CD8-positive, alpha-beta memory T cell (primary cell): ENCODE measurements at regions not wholly inside any gene's neighbourhood (a gene's known extent, or its start where the extent isn't known, plus 50 kb on each side); places are given as distances from the start of the nearest gene placed in this dataset.

Experiments used
- CTCF ChIA-PET: fragments of 350-600 bp; sonication (Branson Sonifier 250); formaldehyde crosslinking; loops from one replicate; lab custom pipeline; 2021; ENCODE audit warnings: antibody characterized with exemption; lab: Charles Lee
- POLR2A ChIA-PET: fragments of 350-600 bp; sonication (Branson Sonifier 250); formaldehyde crosslinking; loops from one replicate; lab custom pipeline; 2021; ENCODE audit warnings: antibody characterized with exemption; lab: Charles Lee
- DNase-seq, 5 donors: peaks; one replicate each; pipeline versions ENCODE4 v3.0.0 to v3.0.0-alpha.2; 2020 to 2022; ENCODE audit warnings: mixed read lengths in 1 of 5
- H3K27ac ChIP-seq: one replicate; pipeline ENCODE4 v1.7.0; 2013; ENCODE audit warnings: low read depth, mild to moderate bottlenecking, low read length, moderate library complexity
- H3K27me3 ChIP-seq: 2 replicates; pipeline ENCODE4 v1.7.0; 2013; ENCODE audit warnings: low read length, mild to moderate bottlenecking; ENCODE audit not compliant: insufficient read depth, poor library complexity, severe bottlenecking
- H3K36me3 ChIP-seq: 2 replicates; pipeline ENCODE4 v1.7.0; 2013; ENCODE audit warnings: mild to moderate bottlenecking, low read length, moderate library complexity; ENCODE audit not compliant: insufficient read depth
- H3K4me1 ChIP-seq: 2 replicates; pipeline ENCODE4 v1.7.0; 2013; ENCODE audit warnings: mild to moderate bottlenecking, low read length, moderate library complexity; ENCODE audit not compliant: insufficient read depth
- H3K4me3 ChIP-seq: 2 replicates; pipeline ENCODE4 v1.7.0; 2013; ENCODE audit warnings: mild to moderate bottlenecking, low read length
- H3K9me3 ChIP-seq: 2 replicates; pipeline ENCODE4 v1.7.0; 2013; ENCODE audit warnings: mild to moderate bottlenecking, low read length
- H3K27ac Mint-ChIP-seq, 8 donors: one replicate each; pipeline ENCODE4 v1.8.0; 2020 to 2021; ENCODE audit warnings: mixed read lengths in 8 of 8, mild to moderate bottlenecking in 6 of 8, inconsistent platforms in 3 of 8, moderate library complexity in 3 of 8
- H3K27me3 Mint-ChIP-seq, 2 donors: one replicate each; pipeline ENCODE4 v1.8.0; 2020 to 2021; ENCODE audit warnings: mixed read lengths in 2 of 2, mild to moderate bottlenecking in 1 of 2, moderate library complexity in 1 of 2
- H3K36me3 Mint-ChIP-seq, 3 donors: one replicate each; pipeline ENCODE4 v1.8.0; 2020 to 2021; ENCODE audit warnings: mixed read lengths in 3 of 3, inconsistent platforms in 1 of 3, mild to moderate bottlenecking in 1 of 3
- H3K4me1 Mint-ChIP-seq, 3 donors: one replicate each; pipeline ENCODE4 v1.8.0; 2020 to 2021; ENCODE audit warnings: mixed read lengths in 3 of 3, inconsistent platforms in 1 of 3, mild to moderate bottlenecking in 1 of 3
- H3K4me3 Mint-ChIP-seq, 7 donors: one replicate each; pipeline ENCODE4 v1.8.0; 2020 to 2021; ENCODE audit warnings: mixed read lengths in 7 of 7, mild to moderate bottlenecking in 6 of 7, moderate library complexity in 4 of 7, inconsistent platforms in 2 of 7
- H3K9me3 Mint-ChIP-seq, 5 donors: one replicate each; pipeline ENCODE4 v1.8.0; 2020 to 2022; ENCODE audit warnings: mixed read lengths in 5 of 5, mild to moderate bottlenecking in 3 of 5, moderate library complexity in 2 of 5, inconsistent platforms in 1 of 5

GRCh38 chrY:21091909-21092308 lies 336.0 kb downstream of the RPS4Y2 start:
- ChIA-PET CTCF (no interaction called here), POLR2A (no interaction called here)
- Mint-ChIP-seq H3K27ac (no peak overlapping the region), H3K4me1 (no peaks in the 10 kb centered on the region), H3K36me3 (no peaks in the 10 kb centered on the region), H3K9me3 (peaks cover 0 to 10% (median 0%) of the 10 kb centered on the region in 5 donors), H3K27me3 (no peaks in the 10 kb centered on the region), H3K4me3 (no peak overlapping the region)
- H3K9me3 ChIP-seq, result peaks cover 3% of the 10 kb centered on the region
- H3K27me3 ChIP-seq, result no peaks in the 10 kb centered on the region
- no peak overlapping the region for H3K27ac ChIP-seq
- H3K36me3 ChIP-seq, result no peaks in the 10 kb centered on the region
- no peaks in the 10 kb centered on the region for H3K4me1 ChIP-seq
- no peak for DNase-seq
- H3K4me3 ChIP-seq, result no peak overlapping the region

GRCh38 chrY:21102507-21102906 lies 346.6 kb downstream of the RPS4Y2 start:
- Histone ChIP-seq H3K4me3 (no peak overlapping the region), H3K27ac (no peak overlapping the region), H3K9me3 (no peaks in the 10 kb centered on the region), H3K36me3 (no peaks in the 10 kb centered on the region), H3K4me1 (no peaks in the 10 kb centered on the region), H3K27me3 (no peaks in the 10 kb centered on the region)
- ChIA-PET POLR2A (no interaction called here), CTCF (no interaction called here)
- peaks cover 0 to 3% (median 0%) of the 10 kb centered on the region in 3 donors for H3K4me1 Mint-ChIP-seq
- no peaks in the 10 kb centered on the region for H3K9me3 Mint-ChIP-seq
- DNase-seq, result no peak
- H3K27ac Mint-ChIP-seq, result no peak overlapping the region
- no peak overlapping the region for H3K4me3 Mint-ChIP-seq
- no peaks in the 10 kb centered on the region for H3K36me3 Mint-ChIP-seq
- no peaks in the 10 kb centered on the region for H3K27me3 Mint-ChIP-seq

- DNase-seq, result no peak
- ChIA-PET POLR2A (no interaction called here), CTCF (no interaction called here)
- Mint-ChIP-seq H3K36me3 (no peaks in the 10 kb centered on the region), H3K4me1 (peaks cover 0 to 3% (median 0%) of the 10 kb centered on the region in 3 donors), H3K9me3 (no peaks in the 10 kb centered on the region), H3K27ac (no peak overlapping the region), H3K27me3 (no peaks in the 10 kb centered on the region), H3K4me3 (no peak overlapping the region)
- H3K4me1 ChIP-seq, result no peaks in the 10 kb centered on the region
- no peaks in the 10 kb centered on the region for H3K36me3 ChIP-seq
- no peaks in the 10 kb centered on the region for H3K9me3 ChIP-seq
- H3K4me3 ChIP-seq, result no peak overlapping the region
- H3K27ac ChIP-seq, result no peak overlapping the region
- H3K27me3 ChIP-seq, result no peaks in the 10 kb centered on the region
These were observed 348.0 kb downstream of the RPS4Y2 start for GRCh38 chrY:21103885-21104284.

GRCh38 chrY:21105529-21105928 lies 349.6 kb downstream of the RPS4Y2 start:
- Mint-ChIP-seq H3K36me3 (no peaks in the 10 kb centered on the region), H3K27me3 (no peaks in the 10 kb centered on the region), H3K4me3 (no peak overlapping the region), H3K4me1 (peaks cover 0 to 8% (median 0%) of the 10 kb centered on the region in 3 donors), H3K27ac (no peak overlapping the region), H3K9me3 (no peaks in the 10 kb centered on the region)
- no peak for DNase-seq
- Histone ChIP-seq H3K4me3 (no peak overlapping the region), H3K9me3 (no peaks in the 10 kb centered on the region), H3K27me3 (no peaks in the 10 kb centered on the region), H3K4me1 (no peaks in the 10 kb centered on the region), H3K27ac (no peak overlapping the region), H3K36me3 (no peaks in the 10 kb centered on the region)
- ChIA-PET POLR2A (no interaction called here), CTCF (no interaction called here)

- DNase-seq, result no peak
- H3K27ac Mint-ChIP-seq, result no peak overlapping the region
- Histone ChIP-seq H3K27ac (no peak overlapping the region), H3K9me3 (no peaks in the 10 kb centered on the region), H3K4me1 (no peaks in the 10 kb centered on the region), H3K27me3 (no peaks in the 10 kb centered on the region), H3K4me3 (no peak overlapping the region), H3K36me3 (no peaks in the 10 kb centered on the region)
- POLR2A ChIA-PET, result no interaction called here
- no peaks in the 10 kb centered on the region for H3K27me3 Mint-ChIP-seq
- no peak overlapping the region for H3K4me3 Mint-ChIP-seq
- H3K4me1 Mint-ChIP-seq, result peaks cover 0 to 4% (median 0%) of the 10 kb centered on the region in 3 donors
- H3K9me3 Mint-ChIP-seq, result no peaks in the 10 kb centered on the region
- CTCF ChIA-PET, result no interaction called here
- H3K36me3 Mint-ChIP-seq, result no peaks in the 10 kb centered on the region
These were observed 355.4 kb downstream of the RPS4Y2 start for GRCh38 chrY:21111313-21111712.

GRCh38 chrY:21121065-21121464 lies 365.2 kb downstream of the RPS4Y2 start:
- Histone ChIP-seq H3K4me1 (no peaks in the 10 kb centered on the region), H3K27me3 (no peaks in the 10 kb centered on the region), H3K4me3 (no peak overlapping the region), H3K9me3 (no peaks in the 10 kb centered on the region), H3K27ac (no peak overlapping the region), H3K36me3 (no peaks in the 10 kb centered on the region)
- CTCF ChIA-PET, result no interaction called here
- no peak for DNase-seq
- Mint-ChIP-seq H3K9me3 (no peaks in the 10 kb centered on the region), H3K4me1 (no peaks in the 10 kb centered on the region), H3K36me3 (no peaks in the 10 kb centered on the region), H3K27ac (no peak overlapping the region), H3K27me3 (no peaks in the 10 kb centered on the region), H3K4me3 (no peak overlapping the region)
- POLR2A ChIA-PET, result no interaction called here

GRCh38 chrY:21135591-21135990 lies 375.5 kb upstream of the RBMY1B start:
- Histone ChIP-seq H3K27me3 (no peaks in the 10 kb centered on the region), H3K4me1 (no peaks in the 10 kb centered on the region), H3K36me3 (no peaks in the 10 kb centered on the region), H3K27ac (no peak overlapping the region), H3K9me3 (no peaks in the 10 kb centered on the region), H3K4me3 (no peak overlapping the region)
- POLR2A ChIA-PET, result no interaction called here
- Mint-ChIP-seq H3K36me3 (no peaks in the 10 kb centered on the region), H3K27ac (no peak overlapping the region), H3K4me3 (no peak overlapping the region), H3K27me3 (no peaks in the 10 kb centered on the region), H3K9me3 (no peaks in the 10 kb centered on the region), H3K4me1 (no peaks in the 10 kb centered on the region)
- DNase-seq, result no peak
- CTCF ChIA-PET, result no interaction called here

GRCh38 chrY:21138056-21138758 lies 372.9 kb upstream of the RBMY1B start:
- Histone ChIP-seq H3K4me3 (no peak overlapping the region), H3K36me3 (no peaks in the 10 kb centered on the region), H3K4me1 (no peaks in the 10 kb centered on the region), H3K27ac (no peak overlapping the region), H3K9me3 (no peaks in the 10 kb centered on the region), H3K27me3 (no peaks in the 10 kb centered on the region)
- CTCF ChIA-PET, result interaction anchor here (1.0 kb wide), 1 partner anchor 13 kb away, joined by 5 read pairs; no protein-coding TSS in a partner anchor
- DNase-seq, result no peak
- POLR2A ChIA-PET, result no interaction called here
- Mint-ChIP-seq H3K4me1 (no peaks in the 10 kb centered on the region), H3K36me3 (no peaks in the 10 kb centered on the region), H3K27ac (no peak overlapping the region), H3K9me3 (no peaks in the 10 kb centered on the region), H3K4me3 (no peak overlapping the region), H3K27me3 (no peaks in the 10 kb centered on the region)
